ENCODE measurements at regions not wholly inside any gene's neighbourhood (a gene's known extent, or its start where the extent isn't known, plus 50 kb on each side); places are given as distances from the start of the nearest gene placed in this dataset.

DNA sequence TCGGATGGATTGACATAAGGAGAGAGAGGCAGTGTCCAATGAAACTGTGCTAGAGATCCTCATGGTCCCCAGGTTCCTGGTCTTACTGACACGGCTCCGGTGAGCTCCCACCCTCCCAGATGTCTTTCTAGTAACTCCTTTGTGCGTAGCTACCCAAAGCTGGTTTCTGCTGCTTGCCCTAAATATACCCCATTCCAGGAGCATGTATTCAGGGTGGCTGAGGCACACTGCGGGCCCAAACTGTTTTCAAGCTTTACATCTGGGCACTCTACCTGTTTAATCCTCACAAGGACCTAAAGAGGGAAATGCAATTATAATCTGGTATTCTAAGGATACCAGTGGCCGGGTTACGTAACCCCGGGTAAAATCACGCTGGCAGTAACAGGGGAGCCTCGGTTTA lies 161.2 kb upstream of the NSMCE3 start:
- no peak overlapping the region for H3K27ac ChIP-seq
- TF ChIP-seq, protein P1, sequence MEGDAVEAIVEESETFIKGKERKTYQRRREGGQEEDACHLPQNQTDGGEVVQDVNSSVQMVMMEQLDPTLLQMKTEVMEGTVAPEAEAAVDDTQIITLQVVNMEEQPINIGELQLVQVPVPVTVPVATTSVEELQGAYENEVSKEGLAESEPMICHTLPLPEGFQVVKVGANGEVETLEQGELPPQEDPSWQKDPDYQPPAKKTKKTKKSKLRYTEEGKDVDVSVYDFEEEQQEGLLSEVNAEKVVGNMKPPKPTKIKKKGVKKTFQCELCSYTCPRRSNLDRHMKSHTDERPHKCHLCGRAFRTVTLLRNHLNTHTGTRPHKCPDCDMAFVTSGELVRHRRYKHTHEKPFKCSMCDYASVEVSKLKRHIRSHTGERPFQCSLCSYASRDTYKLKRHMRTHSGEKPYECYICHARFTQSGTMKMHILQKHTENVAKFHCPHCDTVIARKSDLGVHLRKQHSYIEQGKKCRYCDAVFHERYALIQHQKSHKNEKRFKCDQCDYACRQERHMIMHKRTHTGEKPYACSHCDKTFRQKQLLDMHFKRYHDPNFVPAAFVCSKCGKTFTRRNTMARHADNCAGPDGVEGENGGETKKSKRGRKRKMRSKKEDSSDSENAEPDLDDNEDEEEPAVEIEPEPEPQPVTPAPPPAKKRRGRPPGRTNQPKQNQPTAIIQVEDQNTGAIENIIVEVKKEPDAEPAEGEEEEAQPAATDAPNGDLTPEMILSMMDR (conservative IDR thresholded peaks at IDR 0.05), result no peak
- TF ChIP-seq ZFX (IDR thresholded peaks at IDR 0.05), result no peak

DNA sequence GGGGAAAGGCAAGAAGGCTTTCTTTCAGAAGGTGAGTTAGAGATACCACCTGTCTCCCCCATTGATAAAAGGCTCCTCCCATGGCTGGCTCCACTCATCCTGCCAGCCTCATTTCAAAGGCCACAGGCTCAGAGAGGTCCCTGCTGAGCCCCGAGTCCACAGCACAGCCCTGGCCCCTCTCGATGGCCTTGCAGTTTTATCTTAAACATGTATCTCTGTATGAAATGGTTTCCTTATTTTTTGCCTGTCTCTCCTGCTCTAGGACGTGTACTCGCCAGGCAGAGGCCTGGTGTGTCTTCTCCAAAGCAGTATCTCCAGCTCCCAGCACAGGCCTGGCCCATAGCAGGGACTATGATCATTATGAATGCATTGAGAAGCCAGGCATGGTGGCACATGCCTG lies 160.5 kb upstream of the NSMCE3 start:
- no peak for TF ChIP-seq ZFX (IDR thresholded peaks at IDR 0.05)
- TF ChIP-seq, protein P1 (conservative IDR thresholded peaks at IDR 0.05), result no peak
- no peak overlapping the region for H3K27ac ChIP-seq

DNA sequence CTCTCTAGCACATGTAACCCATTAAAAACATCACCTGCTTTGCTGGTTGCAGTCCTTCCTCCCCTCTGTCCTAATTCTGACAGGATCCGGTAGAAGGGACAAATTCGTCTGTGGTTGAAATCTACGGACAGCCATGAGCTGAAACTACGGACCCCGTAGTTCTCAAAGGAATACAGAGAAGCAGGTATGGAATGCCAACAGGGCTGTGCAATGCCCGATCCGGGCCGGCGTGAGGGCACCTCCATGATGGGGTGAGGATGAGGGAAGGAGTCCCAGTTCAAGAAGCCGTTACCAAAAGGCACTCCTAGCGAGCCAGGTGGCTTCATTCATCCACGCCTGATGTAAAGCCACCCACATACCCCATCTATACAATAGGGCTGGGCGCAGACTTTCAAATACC lies 160.0 kb upstream of the NSMCE3 start:
- H3K27ac ChIP-seq, result no peak overlapping the region
- TF ChIP-seq, protein P1 (conservative IDR thresholded peaks at IDR 0.05), result no peak
- TF ChIP-seq ZFX (IDR thresholded peaks at IDR 0.05), result no peak

DNA sequence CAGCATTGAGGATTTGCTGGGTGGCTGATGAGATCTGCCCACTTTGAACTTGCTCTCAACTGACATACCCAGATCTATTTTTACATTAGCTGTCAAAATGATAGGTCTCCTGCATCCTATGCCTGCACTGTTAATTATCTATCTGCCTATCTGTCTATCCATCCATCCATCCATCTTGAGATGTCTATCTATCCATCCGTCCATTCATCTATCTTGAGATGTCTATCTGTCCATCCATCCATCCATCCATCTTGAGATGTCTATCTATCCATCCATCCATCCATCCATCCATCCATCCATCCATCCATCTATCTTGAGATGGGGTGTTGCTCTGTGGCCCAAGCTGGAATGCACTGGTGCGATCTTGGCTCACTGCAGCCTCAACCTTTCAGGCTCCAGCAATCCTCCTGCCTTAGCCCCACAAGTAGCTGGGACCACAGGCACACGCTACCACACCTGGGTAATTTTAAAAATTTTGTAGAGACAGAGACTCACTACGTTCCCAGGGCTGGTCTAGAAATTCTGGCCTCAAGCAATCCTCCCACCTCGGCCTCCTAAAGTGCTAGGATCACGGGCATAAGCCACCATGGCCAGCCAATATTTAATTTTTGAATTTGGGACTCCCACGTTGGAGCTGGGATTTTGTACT lies 159.4 kb upstream of the NSMCE3 start:
- H3K27ac ChIP-seq, result no peak overlapping the region
- TF ChIP-seq, protein P1 (conservative IDR thresholded peaks at IDR 0.05), result no peak
- no peak for TF ChIP-seq ZFX (IDR thresholded peaks at IDR 0.05)

DNA sequence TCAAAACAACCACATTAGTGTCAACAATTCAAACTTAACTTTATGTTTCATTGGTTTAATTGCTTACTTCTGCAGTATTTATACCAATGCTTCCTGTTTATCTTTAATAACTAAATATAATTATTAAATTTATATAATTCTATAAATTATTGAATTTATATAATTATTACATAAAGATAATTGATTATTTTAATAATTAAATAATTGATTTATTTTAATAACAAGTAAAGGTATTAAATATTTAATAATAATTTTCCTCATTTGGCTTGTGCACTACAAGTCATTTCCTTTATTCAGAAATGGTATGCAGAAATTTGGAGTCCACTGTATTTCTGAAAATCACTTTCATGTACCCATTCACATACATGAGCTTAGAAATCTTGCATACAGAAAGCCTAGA lies 156.2 kb upstream of the NSMCE3 start:
- H3K27ac ChIP-seq, result no peak overlapping the region
- no peak for TF ChIP-seq ZFX (IDR thresholded peaks at IDR 0.05)
- TF ChIP-seq, protein P1 (conservative IDR thresholded peaks at IDR 0.05), result no peak

DNA sequence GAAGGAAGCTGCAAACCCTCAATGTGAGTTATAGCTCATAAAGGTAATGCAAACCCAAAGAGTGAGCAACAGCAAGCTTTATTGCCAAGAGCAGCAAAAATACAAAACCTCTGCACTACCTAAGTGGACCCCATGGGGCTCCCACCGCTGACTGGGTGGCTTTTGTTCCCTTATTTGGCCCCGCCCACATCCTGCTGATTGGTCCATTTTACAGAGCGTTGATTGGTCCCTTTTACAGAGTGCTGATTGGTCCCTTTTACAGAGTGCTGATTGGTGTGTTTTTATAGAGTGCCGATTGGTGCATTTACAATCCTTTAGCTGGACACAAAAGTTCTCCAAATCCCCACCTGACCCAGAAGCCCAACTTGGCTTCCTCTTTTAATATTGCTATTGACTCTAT lies 154.5 kb upstream of the NSMCE3 start:
- H3K27ac ChIP-seq, result no peak overlapping the region
- TF ChIP-seq, protein P1 (conservative IDR thresholded peaks at IDR 0.05), result no peak; the same call in 1 of the 2 replicates
- no peak for TF ChIP-seq ZFX (IDR thresholded peaks at IDR 0.05)

DNA sequence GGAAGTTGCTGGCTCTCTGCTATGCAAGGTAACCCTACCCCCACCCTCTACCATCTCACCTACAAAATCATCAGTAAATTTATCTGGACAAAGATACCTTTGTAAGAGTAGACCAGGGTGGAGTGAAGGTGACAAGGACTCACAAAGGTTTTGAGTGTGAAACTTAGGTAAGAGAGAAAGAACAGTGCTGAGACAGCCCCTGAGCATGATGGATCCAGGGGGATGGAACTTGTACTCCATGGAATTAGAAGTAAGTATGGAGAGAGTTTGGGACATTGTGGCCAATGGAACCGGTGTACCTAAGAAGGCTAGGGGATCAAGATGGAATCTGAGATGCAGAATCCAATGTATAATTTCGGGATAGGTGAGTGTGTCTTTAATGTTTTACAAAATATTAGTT lies 153.0 kb upstream of the NSMCE3 start:
- TF ChIP-seq, protein P1 (conservative IDR thresholded peaks at IDR 0.05), result no peak
- TF ChIP-seq ZFX (IDR thresholded peaks at IDR 0.05), result no peak

More for the DNA sequence above, 153.0 kb upstream of the NSMCE3 start:
- H3K27ac ChIP-seq, result no peak overlapping the region

Data from C4-2B (cell line).